ENCODE measurements at regions not wholly inside any gene's neighbourhood (a gene's known extent, or its start where the extent isn't known, plus 50 kb on each side); places are given as distances from the start of the nearest gene placed in this dataset.

GRCh38 chr4:146018247-146018646 is 79.6 kb upstream of the ZNF827 start:
- DNase-seq (ENCODE audit: low spot score in 2 of 2) (no peak), ATAC-seq (no peak)
- Mint-ChIP-seq H3K9me3 (peaks cover 5% of the 10 kb centered on the region), H3K36me3 (no peaks in the 10 kb centered on the region), H3K27ac (no peak overlapping the region), H3K4me1 (no peaks in the 10 kb centered on the region), H3K4me3 (no peak overlapping the region)

- Mint-ChIP-seq H3K4me3 (no peak overlapping the region), H3K4me1 (no peaks in the 10 kb centered on the region), H3K36me3 (no peaks in the 10 kb centered on the region), H3K9me3 (peaks cover 14% of the 10 kb centered on the region), H3K27ac (no peak overlapping the region)
- ATAC-seq (no peak), DNase-seq (ENCODE audit: low spot score in 2 of 2) (no peak)
Observed at GRCh38 chr4:146004730-146005129, 66.1 kb upstream of the ZNF827 start.

- ATAC-seq (no peak), DNase-seq (ENCODE audit: low spot score in 2 of 2) (no peak)
- Mint-ChIP-seq H3K4me1 (no peaks in the 10 kb centered on the region), H3K36me3 (no peaks in the 10 kb centered on the region), H3K27ac (no peak overlapping the region), H3K9me3 (no peaks in the 10 kb centered on the region), H3K4me3 (no peak overlapping the region)
Observed at GRCh38 chr4:145988628-145989027, 50.0 kb upstream of the ZNF827 start.

Data from stimulated activated effector memory CD8-positive, alpha-beta T cell treated with anti-CD3 and anti-CD28 coated beads, Interleukin-12 subunit alpha, Interleukin-12 subunit beta, amount 100 ng/mL, for 72 hours (primary cell).